AG09309 (cell line): ENCODE measurements at regions not wholly inside any gene's neighbourhood (a gene's known extent, or its start where the extent isn't known, plus 50 kb on each side); places are given as distances from the start of the nearest gene placed in this dataset.

ENCODE experiments used
- DNase-seq: peaks from one replicate; pipeline ENCODE4 v3.0.0-alpha.2; 2010; ENCODE audit warnings: low read depth
- H3K4me3 ChIP-seq: 2 replicates; pipeline ENCODE4 v1.5.1; 2011; ENCODE audit warnings: mild to moderate bottlenecking, low read depth, low read length, moderate library complexity; ENCODE audit not compliant: control insufficient read depth
- CTCF ChIP-seq: IDR thresholded peaks from 2 replicates; pipeline ENCODE4 v1.5.1; 2011; ENCODE audit warnings: mild to moderate bottlenecking, low read depth, low read length, inconsistent platforms; ENCODE audit not compliant: insufficient read depth, control insufficient read depth; ENCODE audit errors: missing control alignments

GRCh38 chr5:163846512-163846911 lies 341.1 kb downstream of the MAT2B start:
- H3K4me3 ChIP-seq = no peak overlapping the region
- no peak for TF ChIP-seq CTCF
- DNase-seq = peak; percentile 16

- no peak for TF ChIP-seq CTCF
- DNase-seq = no peak
- no peak overlapping the region for H3K4me3 ChIP-seq
These were observed 350.3 kb downstream of the MAT2B start for GRCh38 chr5:163855754-163856153.

GRCh38 chr5:163861670-163862069 lies 356.3 kb downstream of the MAT2B start:
- TF ChIP-seq CTCF = no peak
- no peak for DNase-seq
- no peak overlapping the region for H3K4me3 ChIP-seq

- H3K4me3 ChIP-seq = no peak overlapping the region
- no peak for TF ChIP-seq CTCF
- no peak for DNase-seq
These were observed 361.9 kb downstream of the MAT2B start for GRCh38 chr5:163867324-163867723.

GRCh38 chr5:163867738-163868137 lies 362.3 kb downstream of the MAT2B start:
- H3K4me3 ChIP-seq = no peak overlapping the region
- no peak for TF ChIP-seq CTCF
- DNase-seq = no peak

GRCh38 chr5:163869581-163869980 lies 364.2 kb downstream of the MAT2B start:
- no peak for TF ChIP-seq CTCF
- H3K4me3 ChIP-seq = no peak overlapping the region
- no peak for DNase-seq

- TF ChIP-seq CTCF = no peak
- H3K4me3 ChIP-seq = no peak overlapping the region
- no peak for DNase-seq
These were observed 365.0 kb downstream of the MAT2B start for GRCh38 chr5:163870441-163870840.
